ENCODE measurements at regions not wholly inside any gene's neighbourhood (a gene's known extent, or its start where the extent isn't known, plus 50 kb on each side); places are given as distances from the start of the nearest gene placed in this dataset.
"Not testable (repeated sequence)": the region's sequence is repeated elsewhere in the genome, so short reads cannot be mapped to it uniquely, and the experiment has no call there.

GRCh38 chr13:80850771-80851170 is 509.8 kb upstream of the SPRY2 start:
- DNase-seq (ENCODE audit: low read depth in 2 of 2), result no peak

- no peak for DNase-seq (ENCODE audit: low read depth in 2 of 2)
Measured at GRCh38 chr13:80844164-80844563, 503.2 kb upstream of the SPRY2 start.

- no peak for DNase-seq (ENCODE audit: low read depth in 2 of 2)
Measured at GRCh38 chr13:80841414-80841813, 500.5 kb upstream of the SPRY2 start.

- DNase-seq (ENCODE audit: low read depth in 2 of 2), result no peak
Measured at GRCh38 chr13:80840316-80840976, 499.5 kb upstream of the SPRY2 start.

- DNase-seq (ENCODE audit: low read depth in 2 of 2), result no peak
Measured at GRCh38 chr13:80835902-80836301, 495.0 kb upstream of the SPRY2 start.

GRCh38 chr13:80830431-80830830 is 489.5 kb upstream of the SPRY2 start:
- DNase-seq (ENCODE audit: low read depth in 2 of 2), result no peak

- no peak for DNase-seq (ENCODE audit: low read depth in 2 of 2)
Measured at GRCh38 chr13:80828759-80829158, 487.8 kb upstream of the SPRY2 start.

GRCh38 chr13:80825276-80825675 is 484.4 kb upstream of the SPRY2 start:
- DNase-seq (ENCODE audit: low read depth in 2 of 2), result no peak

- DNase-seq (ENCODE audit: low read depth in 2 of 2), result no peak
Measured at GRCh38 chr13:80824229-80824628, 483.3 kb upstream of the SPRY2 start.

- no peak for DNase-seq (ENCODE audit: low read depth in 2 of 2)
Measured at GRCh38 chr13:80823472-80823871, 482.5 kb upstream of the SPRY2 start.

- DNase-seq (ENCODE audit: low read depth in 2 of 2), result no peak
Measured at GRCh38 chr13:80821466-80821865, 480.5 kb upstream of the SPRY2 start.

GRCh38 chr13:80817979-80818378 is 477.1 kb upstream of the SPRY2 start:
- DNase-seq (ENCODE audit: low read depth in 2 of 2), result no peak

- no peak for DNase-seq (ENCODE audit: low read depth in 2 of 2)
Measured at GRCh38 chr13:80814541-80814940, 473.6 kb upstream of the SPRY2 start.

- not testable (repeated sequence) for DNase-seq (ENCODE audit: low read depth in 2 of 2)
Measured at GRCh38 chr13:80810294-80810693, 469.4 kb upstream of the SPRY2 start.

GRCh38 chr13:80802946-80803345 is 462.0 kb upstream of the SPRY2 start:
- DNase-seq (ENCODE audit: low read depth in 2 of 2), result no peak

- no peak for DNase-seq (ENCODE audit: low read depth in 2 of 2)
Measured at GRCh38 chr13:80798576-80799133, 457.7 kb upstream of the SPRY2 start.

- no peak for DNase-seq (ENCODE audit: low read depth in 2 of 2)
Measured at GRCh38 chr13:80787604-80788003, 446.7 kb upstream of the SPRY2 start.

GRCh38 chr13:80783926-80784565 is 443.1 kb upstream of the SPRY2 start:
- no peak for DNase-seq (ENCODE audit: low read depth in 2 of 2)

- DNase-seq (ENCODE audit: low read depth in 2 of 2), result no peak
Measured at GRCh38 chr13:80782441-80782840, 441.5 kb upstream of the SPRY2 start.

GRCh38 chr13:80778297-80778696 is 437.4 kb upstream of the SPRY2 start:
- no peak for DNase-seq (ENCODE audit: low read depth in 2 of 2)

GRCh38 chr13:80757694-80758093 is 416.8 kb upstream of the SPRY2 start:
- no peak for DNase-seq (ENCODE audit: low read depth in 2 of 2)

GRCh38 chr13:80755910-80756309 is 415.0 kb upstream of the SPRY2 start:
- no peak for DNase-seq (ENCODE audit: low read depth in 2 of 2)

- DNase-seq (ENCODE audit: low read depth in 2 of 2), result no peak
Measured at GRCh38 chr13:80754441-80754840, 413.5 kb upstream of the SPRY2 start.
